HG03039 (cell line): ENCODE measurements at regions not wholly inside any gene's neighbourhood (a gene's known extent, or its start where the extent isn't known, plus 50 kb on each side); places are given as distances from the start of the nearest gene placed in this dataset.

ENCODE experiments used
- ATAC-seq: cut with Tn5 transposase; IDR thresholded peaks from one replicate; pipeline ENCODE4 v1.9.1; 2021; ENCODE audit warnings: mild to moderate bottlenecking, moderate library complexity; ENCODE audit not compliant: unreplicated experiment

DNA sequence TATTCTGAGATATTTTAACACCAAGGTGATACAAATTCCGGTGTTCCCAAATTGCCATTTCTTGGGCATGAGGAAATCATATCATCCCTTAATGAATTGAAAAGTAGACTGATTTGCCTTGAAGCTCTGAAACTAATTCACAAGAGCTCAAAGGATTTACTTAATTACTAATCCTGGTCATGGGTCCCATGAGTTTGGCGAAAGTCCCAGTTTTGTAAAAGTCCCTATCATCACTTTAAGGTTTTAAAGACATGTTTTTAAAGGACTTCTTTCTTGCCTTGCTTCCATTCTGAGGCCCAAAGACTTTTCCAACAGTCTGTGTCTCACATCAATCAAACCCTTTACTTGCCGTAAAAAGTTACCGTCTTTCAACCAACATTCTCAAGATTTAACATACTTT, 377.9 kb downstream of the DNAJB9 start:
- no peak for ATAC-seq

DNA sequence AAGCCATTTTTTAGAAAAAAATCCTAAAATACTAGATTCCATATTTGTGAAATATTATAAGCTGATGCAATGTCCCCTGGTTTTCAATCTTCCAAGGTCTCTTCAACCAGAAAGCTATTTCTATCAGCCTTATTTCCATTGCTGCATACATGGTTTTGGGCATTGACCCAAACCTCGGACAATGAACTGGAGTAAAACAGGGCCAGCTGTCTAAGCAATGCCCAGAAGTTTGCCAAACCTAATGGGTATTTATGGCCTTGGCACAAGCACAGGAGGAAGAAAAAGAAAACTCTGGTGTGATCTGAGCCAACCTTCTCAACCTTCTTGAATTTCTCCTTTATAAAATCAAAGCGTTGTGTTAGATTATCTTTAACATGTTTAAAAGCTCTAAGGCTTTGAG, 402.3 kb downstream of the DNAJB9 start:
- no peak for ATAC-seq

DNA sequence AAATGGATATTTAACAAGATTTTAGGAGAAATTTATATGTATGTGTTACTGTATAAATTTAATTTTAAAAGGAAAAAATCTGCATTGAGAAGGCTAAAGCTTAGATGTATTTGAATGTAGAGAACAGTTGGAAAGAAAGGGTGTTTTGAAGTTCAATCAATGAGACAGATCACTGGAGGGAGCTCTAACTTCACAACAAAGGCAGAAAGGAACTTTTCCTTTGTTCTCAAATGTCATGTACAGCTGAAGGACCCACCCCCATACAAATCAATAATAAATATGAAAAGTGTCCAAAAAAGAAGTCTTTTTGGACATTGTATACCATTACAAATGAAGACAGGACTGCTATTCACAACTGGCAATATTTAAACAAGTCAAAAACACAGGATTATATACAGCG, 403.4 kb downstream of the DNAJB9 start:
- no peak for ATAC-seq

DNA sequence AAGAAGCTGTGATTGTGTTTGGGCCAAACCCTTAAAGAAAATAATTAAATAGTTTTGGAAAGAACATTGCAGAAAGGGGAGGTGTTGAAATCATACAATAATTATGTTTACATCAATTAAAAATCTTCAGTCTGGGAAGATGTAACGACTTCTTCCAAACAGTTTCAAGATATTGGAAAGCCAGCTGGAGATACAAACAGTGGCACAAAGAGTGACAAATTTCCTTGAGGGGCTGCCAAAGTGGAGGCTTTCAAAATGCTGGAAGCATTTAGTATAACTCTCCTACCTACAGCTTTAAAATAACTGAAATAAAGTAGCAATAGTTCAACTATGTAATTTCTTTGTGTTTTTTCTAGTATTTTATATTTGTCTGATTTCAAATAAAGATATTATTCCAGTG, 405.0 kb downstream of the DNAJB9 start:
- ATAC-seq, result no peak

DNA sequence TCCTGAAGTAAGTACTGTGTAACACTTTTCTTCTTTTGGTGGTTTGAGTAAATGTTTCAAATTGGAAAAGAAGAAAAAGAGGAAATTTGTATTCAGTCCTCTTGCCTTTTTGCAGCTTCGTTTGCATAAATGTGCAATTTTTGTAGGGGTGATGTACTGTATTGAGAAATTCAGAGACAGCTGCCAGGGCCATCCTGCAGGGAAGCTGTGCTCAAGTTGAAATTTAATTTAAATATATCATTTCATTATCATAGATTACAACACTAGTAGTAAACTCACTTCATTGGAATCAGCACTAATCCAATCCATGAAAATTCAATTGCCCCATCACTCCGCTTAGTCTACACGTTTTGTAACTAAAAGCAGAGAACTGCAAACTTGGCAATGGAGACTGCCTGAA, 415.4 kb downstream of the DNAJB9 start:
- no peak for ATAC-seq

DNA sequence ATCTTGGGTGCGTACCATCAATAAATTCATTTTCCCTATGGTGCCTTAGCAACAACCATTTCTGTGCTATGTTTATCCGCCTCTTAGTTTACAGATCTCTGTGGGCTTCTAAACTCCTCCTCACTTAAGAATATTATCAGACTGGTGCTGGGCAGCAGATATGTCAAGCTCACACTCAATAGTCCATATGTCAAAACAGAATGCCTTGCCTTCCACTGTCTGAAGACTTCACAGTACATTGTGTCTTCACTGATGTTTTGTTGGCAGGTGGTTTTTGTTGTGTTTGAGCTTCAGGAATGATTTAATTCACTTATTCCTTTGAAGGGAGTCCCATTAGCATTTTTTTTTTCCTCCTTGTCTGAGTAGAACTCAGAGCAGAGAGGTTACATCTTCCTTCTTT, 419.6 kb downstream of the DNAJB9 start:
- no peak for ATAC-seq

DNA sequence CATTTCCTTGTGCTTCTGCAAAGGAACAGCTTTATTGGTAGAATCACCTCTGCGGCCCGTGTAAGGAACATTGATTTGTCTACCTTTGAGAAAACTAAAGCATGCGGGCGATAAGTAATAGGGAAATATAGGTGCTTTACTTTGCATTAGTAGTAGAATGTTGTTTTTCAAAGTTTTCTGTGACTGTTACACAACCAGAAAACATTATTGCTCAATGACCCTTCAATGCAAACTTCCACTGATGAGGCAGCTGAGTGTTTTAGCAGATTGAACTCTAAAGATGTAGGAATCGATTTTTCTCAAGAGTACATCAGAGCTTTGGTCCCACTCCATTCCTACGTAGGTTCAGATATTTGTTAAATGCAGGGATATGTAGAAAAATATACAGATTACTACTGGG, 427.8 kb downstream of the DNAJB9 start:
- no peak for ATAC-seq

DNA sequence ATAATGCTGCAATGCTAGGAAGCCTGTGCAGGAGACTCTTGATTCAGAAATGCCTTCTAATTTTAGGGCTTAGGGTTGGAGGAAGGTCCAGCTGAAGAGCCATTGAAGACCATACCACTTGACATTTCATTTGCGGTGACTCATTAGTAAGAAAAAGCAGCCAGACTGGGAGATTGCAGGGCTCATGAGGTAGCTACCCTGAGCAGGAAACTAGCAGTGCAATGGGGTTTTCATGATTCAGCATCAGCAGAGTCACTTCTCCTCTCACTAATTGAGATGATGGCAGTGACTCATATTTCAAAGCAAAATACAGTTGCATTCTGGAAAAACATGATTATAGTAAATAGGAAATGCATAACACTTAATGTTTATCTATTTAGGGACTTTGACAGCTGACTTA, 434.1 kb downstream of the DNAJB9 start:
- no peak for ATAC-seq

DNA sequence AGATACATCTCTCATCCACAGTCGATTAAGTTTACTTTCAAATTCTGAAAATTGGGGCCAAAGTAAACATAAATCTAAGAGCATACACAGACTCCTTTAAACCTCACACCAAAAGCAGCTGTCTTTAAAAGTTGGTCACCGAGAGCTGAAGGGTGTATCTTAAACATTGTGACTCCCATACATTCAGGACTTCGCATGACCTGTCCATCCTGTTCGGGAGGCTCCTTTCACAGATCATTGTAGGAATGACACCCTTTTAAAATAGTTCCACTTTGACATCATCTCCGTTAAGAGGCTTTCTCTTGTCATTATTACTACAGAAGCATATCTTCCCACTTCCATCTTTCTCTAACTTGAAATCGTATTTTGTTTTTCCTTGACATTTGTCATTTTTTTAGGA, 440.0 kb downstream of the DNAJB9 start:
- no peak for ATAC-seq

DNA sequence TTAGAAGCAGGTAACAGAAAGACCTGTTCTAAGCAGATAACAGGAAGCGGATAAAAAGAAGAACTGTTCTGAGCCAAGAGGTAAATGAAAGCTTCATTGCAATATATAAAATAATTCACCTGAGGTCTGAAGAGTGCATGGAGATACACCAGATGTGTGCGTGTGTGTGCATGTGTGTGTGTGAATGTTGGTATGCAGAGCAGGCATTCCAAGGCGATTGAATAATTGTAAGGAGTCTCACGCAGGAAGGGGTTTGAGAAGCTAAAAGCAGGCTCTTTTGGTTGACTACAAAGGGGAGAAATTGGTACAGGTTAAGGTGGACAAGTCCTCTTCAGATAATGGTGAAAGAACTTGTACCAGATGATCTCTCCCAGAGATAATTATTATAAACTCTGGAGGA, 450.6 kb downstream of the DNAJB9 start:
- no peak for ATAC-seq

DNA sequence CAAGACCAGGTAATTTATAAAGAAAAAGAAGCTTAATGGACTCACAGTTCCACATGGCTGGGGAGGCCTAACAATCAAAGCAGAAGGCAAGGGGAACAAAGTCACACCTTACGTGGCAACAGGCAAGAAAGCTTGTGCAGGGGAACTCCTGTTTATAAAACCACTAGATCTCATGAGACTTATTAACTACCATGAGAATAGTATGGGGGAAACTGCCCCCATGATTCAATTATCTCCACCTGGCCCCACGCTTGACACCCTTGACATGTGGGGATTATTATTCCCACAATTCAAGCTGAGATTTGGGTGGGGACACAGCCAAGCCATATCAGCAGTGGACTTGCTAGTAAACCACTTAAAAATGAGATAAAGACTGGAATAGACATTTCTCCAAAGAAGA, 451.7 kb downstream of the DNAJB9 start:
- ATAC-seq, result no peak

DNA sequence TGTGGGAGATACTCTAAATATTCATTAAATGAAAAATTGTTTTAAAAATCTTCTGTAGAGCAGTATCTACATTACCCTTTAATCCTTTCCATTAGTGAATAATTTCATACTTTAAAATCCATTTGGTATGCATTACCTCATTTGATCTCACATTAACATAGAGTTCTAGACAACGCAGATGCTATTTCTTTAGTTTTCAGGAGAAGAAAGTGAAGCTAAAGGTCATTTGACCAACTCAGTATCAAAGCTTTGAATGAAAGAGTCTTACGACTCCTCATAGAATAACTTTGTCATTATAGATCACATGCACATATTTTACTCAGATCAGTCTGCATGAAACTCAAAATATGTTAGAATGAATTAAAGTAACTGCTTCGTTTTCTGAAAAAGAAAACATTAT, 460.2 kb downstream of the DNAJB9 start:
- ATAC-seq, result no peak

DNA sequence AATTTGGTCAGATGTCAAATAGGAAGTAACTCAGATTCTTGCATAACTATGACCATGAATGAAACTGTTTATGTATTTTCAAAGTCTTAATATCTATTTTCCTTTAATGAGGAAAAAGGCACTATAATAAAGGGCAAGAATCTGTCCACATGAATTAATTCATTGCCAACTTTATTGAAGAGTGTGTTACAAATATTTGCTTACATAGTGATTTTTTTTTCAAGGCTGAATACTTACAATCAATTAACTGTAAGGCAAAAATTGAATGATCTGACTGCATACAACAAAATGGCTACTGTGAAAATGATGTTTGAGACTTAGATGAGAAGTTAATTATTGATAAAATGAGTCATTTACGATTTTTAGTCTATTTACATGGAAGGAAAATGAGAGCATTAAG, 475.0 kb downstream of the DNAJB9 start:
- no peak for ATAC-seq

DNA sequence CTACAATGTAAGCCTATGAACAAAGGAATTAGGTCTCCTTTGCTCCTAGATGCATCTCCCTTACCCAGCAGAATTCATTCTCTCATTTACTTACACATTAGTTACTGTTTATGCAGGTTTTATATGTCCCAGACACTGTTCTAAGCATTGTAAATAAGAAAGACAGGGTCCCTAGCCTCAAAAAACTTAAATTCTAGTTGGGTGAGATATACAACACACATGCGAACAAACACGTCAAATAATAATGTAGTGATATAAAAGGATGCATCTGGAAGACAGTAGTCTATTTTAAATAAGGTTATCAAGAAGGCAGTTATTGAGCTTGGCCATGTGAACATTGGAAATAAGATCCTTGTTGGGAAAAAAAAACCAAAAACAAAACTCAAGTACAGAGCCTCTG, 479.7 kb downstream of the DNAJB9 start:
- no peak for ATAC-seq

DNA sequence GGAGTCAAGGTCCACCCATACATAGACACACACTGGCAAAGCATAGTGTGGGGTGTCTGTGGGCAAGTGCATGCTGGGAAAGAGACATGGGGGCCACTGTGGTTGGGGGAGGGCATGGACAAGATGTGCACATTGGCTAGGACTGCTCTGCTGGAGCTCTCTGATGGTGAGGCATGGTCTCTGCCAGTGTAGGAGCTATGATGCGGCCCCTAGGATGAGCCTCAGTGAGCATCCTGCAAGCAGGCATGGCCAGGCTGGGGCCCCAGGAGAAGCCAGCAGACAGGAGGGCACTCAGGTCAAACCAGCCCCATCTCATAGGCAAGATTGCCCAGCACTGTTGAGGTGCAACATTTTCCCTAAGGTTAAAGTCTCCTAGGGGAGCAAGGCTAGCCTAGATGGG, 489.4 kb downstream of the DNAJB9 start:
- no peak for ATAC-seq

DNA sequence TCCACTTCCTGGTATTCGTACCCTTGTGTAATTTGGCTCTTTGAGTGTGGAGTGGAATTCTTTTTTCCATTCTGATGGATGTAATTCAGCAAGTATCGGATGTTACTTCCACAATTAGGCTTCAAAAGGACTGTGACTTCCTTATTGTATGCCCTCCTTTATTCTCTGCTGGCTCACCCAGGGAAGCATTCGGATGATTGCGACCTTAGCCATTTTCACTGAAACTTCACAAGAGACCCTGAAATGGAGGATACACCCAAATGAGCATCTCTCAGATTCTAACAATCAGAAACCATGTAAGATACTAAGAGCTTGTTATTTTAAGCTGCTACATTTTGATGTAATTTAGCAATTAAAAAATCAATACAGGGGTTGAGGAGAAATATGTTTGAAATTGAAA, 493.1 kb downstream of the DNAJB9 start:
- ATAC-seq, result no peak

DNA sequence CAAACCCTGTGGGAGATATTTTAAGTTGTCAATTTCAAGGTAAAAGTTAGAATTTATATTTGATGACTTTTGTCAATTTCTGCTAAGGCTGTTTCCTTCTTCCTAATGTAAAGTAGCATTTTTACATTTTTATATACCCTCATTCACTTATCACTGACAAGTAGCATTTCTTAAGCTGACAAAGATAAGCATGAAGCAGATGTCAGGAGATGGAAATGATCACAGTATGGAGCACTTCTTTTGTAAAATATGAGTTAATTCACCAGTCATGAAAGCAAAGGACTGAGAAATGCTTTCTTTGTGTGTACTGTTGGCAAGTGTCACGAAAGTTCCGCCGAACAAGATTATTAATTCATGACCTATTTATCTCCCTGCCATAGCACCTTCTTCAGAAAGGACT, 503.9 kb downstream of the DNAJB9 start:
- no peak for ATAC-seq

DNA sequence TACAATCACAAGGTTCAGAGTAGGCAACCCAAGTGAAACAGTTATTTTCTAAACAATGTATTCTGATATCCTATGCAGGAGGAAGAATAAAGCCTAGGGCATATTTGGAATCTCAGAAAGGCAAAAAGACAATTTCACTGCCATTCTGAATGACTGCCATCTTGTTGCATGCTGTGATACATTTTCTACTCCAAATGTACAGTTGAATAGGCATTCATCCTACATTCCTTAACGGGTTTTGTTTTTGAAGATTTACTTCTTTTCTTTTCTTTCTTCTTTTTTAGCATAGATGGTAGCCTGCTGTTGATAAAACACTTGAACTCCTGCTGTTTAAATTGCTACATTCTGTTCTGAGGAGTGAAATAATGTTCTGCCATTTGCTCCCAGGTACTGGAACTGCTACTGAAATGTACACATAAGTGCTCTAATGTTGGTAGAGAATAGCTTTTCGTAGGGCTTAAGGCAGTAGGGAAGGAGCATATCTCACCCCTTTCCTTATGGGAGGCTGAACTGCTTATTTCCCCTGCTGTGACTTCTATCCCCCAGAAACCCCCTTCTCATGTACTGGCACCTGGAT, 506.8 kb downstream of the DNAJB9 start:
- ATAC-seq, result no peak

DNA sequence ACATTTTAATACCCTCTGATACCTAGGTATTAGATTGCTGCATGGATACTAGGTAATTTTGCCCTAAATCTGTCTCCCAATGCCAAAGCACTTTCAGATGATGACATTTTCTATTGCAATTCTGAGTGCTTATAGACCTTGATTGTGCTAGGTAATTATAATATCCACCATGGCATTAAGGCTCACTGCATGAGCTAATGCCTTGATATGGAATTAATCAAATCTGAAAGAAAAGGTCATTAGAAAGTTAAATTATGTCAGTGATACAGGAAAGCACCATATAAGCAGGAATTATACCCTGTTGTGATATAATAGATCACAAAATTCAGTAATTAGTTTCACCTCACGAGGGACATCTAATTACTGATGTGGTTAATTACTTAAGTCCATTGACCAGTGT, 521.4 kb downstream of the DNAJB9 start:
- ATAC-seq, result no peak

DNA sequence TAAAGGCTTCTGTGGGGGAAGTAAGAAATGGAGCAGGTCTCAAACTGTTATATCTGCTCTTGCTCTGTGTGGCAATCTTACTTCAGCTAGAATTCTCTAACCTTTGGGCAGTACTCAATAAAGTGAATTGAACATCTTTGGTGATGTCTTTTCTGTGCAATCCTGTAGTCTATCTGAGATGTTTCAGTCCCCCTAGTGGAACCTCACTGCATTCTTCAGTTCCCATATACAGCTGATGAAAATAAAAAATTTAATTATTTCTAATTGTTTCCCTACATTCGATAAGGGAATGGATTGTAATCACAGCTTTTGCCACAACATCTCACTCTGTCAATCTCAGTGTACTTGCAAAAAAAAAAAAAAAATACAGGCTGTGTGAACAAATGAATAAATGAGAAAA, 522.6 kb downstream of the DNAJB9 start:
- no peak for ATAC-seq

DNA sequence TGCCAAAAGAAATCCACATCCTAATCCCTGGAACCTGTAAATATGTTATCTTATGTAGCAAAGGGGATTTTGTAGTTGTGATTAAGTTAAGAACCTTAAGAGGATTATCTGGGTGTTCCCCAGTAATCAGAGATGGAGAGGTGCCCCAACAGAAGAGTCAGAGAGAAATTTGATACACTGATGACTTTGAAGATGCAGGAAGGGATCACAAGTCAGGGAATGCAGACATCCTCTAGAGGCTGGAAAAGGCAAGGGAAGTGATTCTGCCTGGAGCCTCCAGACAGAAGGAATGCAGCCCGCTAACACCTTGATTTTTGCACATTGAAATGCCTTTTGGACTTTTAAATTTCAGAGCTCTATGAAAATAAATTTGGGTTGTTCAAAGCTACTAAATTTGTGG, 531.7 kb downstream of the DNAJB9 start:
- ATAC-seq, result no peak

DNA sequence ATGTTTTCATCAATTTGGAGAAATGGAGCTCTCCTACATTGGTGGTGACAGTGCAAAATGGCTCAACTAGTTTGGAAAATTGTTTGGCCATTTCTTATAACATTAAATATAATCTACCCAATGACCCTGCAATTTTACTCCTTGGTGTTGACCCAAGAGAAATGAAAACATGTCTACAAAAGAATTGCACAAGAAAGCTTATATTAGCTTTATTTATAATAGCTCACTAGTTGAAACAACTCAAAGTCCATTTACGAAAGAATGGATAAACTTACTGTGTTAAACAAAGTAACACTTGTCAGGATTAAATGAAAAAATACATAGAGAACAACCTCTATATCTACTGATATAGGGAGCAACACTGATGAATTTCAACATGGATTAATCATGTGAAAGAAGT, 539.9 kb downstream of the DNAJB9 start:
- no peak for ATAC-seq

DNA sequence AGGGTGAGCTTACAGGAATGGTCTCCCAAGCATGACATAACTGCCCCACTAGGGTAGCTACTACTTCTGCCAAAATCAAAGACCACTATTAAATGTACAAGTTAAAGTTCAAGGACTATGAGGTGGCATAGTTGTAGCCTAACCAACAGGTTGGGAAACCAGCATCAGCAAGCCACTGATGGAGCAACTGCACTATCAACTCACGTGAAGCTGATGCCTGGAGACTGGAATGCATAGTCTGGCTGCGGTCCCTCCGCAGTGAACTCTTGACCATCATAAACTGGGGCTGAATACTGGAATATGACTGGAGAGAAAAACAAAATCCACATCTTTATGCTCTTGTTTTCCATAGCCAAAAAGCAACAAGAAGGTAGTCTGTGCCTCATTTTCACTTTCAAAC, 541.4 kb downstream of the DNAJB9 start:
- ATAC-seq, result no peak
